Activated CD4-positive, alpha-beta T cell treated with anti-CD3 and anti-CD28 coated beads, Interleukin-2, amount 10 ng/mL, durations not matched to agents 7 days and 5 days (primary cell): ENCODE measurements at regions not wholly inside any gene's neighbourhood (a gene's known extent, or its start where the extent isn't known, plus 50 kb on each side); places are given as distances from the start of the nearest gene placed in this dataset.

ENCODE experiments used
- CTCF ChIA-PET: fragments of 350-600 bp; sonication (Branson Sonifier 250); formaldehyde crosslinking; loops from one replicate; lab custom pipeline; 2021; ENCODE audit warnings: antibody characterized with exemption; lab: Charles Lee
- POLR2A ChIA-PET: fragments of 350-600 bp; sonication (Branson Sonifier 250); formaldehyde crosslinking; loops from one replicate; lab custom pipeline; 2021; ENCODE audit warnings: antibody characterized with exemption; lab: Charles Lee
- DNase-seq: peaks from one replicate; pipeline ENCODE4 v3.0.0-alpha.2; 2020
- H3K27ac Mint-ChIP-seq: one replicate; pipeline ENCODE4 v1.8.0; 2021; ENCODE audit warnings: mild to moderate bottlenecking, moderate library complexity, mixed read lengths
- H3K27me3 Mint-ChIP-seq: one replicate; pipeline ENCODE4 v1.8.0; 2021; ENCODE audit warnings: mixed read lengths
- H3K36me3 Mint-ChIP-seq: one replicate; pipeline ENCODE4 v1.8.0; 2021; ENCODE audit warnings: low read depth, mixed read lengths
- H3K4me1 Mint-ChIP-seq: one replicate; pipeline ENCODE4 v1.8.0; 2021; ENCODE audit warnings: mixed read lengths
- H3K4me3 Mint-ChIP-seq: one replicate; pipeline ENCODE4 v1.8.0; 2021; ENCODE audit warnings: mild to moderate bottlenecking, moderate library complexity, mixed read lengths
- H3K9me3 Mint-ChIP-seq: one replicate; pipeline ENCODE4 v1.8.0; 2021; ENCODE audit warnings: mixed read lengths

GRCh38 chr18:66731890-66732289, 128.0 kb upstream of the CDH19 start:
- Mint-ChIP-seq H3K4me3 (no peak overlapping the region), H3K27me3 (no peaks in the 10 kb centered on the region), H3K9me3 (no peaks in the 10 kb centered on the region), H3K27ac (no peak overlapping the region), H3K36me3 (no peaks in the 10 kb centered on the region), H3K4me1 (no peaks in the 10 kb centered on the region)
- CTCF ChIA-PET = interaction anchor here (0.6 kb wide), 1 partner anchor 76 kb away, joined by 4 read pairs; no protein-coding TSS in a partner anchor
- no peak for DNase-seq
- POLR2A ChIA-PET = no interaction called here

GRCh38 chr18:66729442-66730239, 125.8 kb upstream of the CDH19 start:
- CTCF ChIA-PET = no interaction called here
- no peak for DNase-seq
- no peaks in the 10 kb centered on the region for H3K27me3 Mint-ChIP-seq
- no peaks in the 10 kb centered on the region for H3K9me3 Mint-ChIP-seq
- POLR2A ChIA-PET = no interaction called here
- H3K36me3 Mint-ChIP-seq = no peaks in the 10 kb centered on the region
- no peak overlapping the region for H3K27ac Mint-ChIP-seq
- no peak overlapping the region for H3K4me3 Mint-ChIP-seq
- H3K4me1 Mint-ChIP-seq = no peaks in the 10 kb centered on the region

GRCh38 chr18:66728951-66729350, 125.1 kb upstream of the CDH19 start:
- ChIA-PET CTCF (no interaction called here), POLR2A (no interaction called here)
- H3K27me3 Mint-ChIP-seq = no peaks in the 10 kb centered on the region
- H3K36me3 Mint-ChIP-seq = no peaks in the 10 kb centered on the region
- H3K4me1 Mint-ChIP-seq = no peaks in the 10 kb centered on the region
- no peak overlapping the region for H3K4me3 Mint-ChIP-seq
- DNase-seq = no peak
- H3K27ac Mint-ChIP-seq = no peak overlapping the region
- H3K9me3 Mint-ChIP-seq = no peaks in the 10 kb centered on the region

- DNase-seq = no peak
- Mint-ChIP-seq H3K9me3 (no peaks in the 10 kb centered on the region), H3K27ac (no peak overlapping the region), H3K4me3 (no peak overlapping the region), H3K27me3 (no peaks in the 10 kb centered on the region), H3K36me3 (no peaks in the 10 kb centered on the region), H3K4me1 (no peaks in the 10 kb centered on the region)
- ChIA-PET CTCF (interaction anchor here (0.6 kb wide), 1 partner anchor 33 kb away, joined by 3 read pairs; no protein-coding TSS in a partner anchor), POLR2A (no interaction called here)
Observed at GRCh38 chr18:66727991-66728390, 124.1 kb upstream of the CDH19 start.

DNA sequence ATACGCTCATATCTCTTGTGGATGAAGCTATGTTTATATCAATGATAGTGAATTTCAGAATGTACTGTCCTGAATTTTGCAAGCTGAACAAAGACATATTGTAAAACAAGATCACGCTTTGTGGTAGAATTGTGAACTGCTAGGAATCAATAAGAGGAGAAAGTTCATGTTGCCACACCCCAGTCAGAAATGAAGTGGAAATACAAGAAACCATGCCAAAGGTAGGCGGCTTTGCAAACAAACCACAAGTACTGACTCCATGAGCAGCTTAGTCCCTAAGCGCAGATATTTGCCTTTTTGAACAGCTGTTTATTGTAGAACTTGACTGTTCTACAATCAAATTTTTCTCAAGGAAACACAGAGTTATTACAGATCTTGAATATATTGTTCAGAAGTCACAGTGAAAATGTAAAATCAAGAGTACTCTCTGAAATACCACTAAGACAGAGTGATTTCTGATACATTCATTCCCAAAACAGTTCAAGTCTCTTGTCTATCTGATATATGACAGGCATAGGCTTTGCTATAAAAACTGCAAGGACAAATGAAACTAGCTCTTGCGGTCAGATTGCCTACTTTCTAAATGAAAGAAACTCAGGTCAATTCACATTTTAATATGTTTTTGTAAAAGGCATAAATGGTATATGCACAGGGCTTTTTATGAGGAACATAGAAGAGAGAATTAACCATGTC, 120.9 kb upstream of the CDH19 start:
- ChIA-PET CTCF (no interaction called here), POLR2A (no interaction called here)
- Mint-ChIP-seq H3K27ac (no peak overlapping the region), H3K9me3 (no peaks in the 10 kb centered on the region), H3K27me3 (no peaks in the 10 kb centered on the region), H3K36me3 (no peaks in the 10 kb centered on the region), H3K4me3 (no peak overlapping the region), H3K4me1 (no peaks in the 10 kb centered on the region)
- DNase-seq = no peak

DNA sequence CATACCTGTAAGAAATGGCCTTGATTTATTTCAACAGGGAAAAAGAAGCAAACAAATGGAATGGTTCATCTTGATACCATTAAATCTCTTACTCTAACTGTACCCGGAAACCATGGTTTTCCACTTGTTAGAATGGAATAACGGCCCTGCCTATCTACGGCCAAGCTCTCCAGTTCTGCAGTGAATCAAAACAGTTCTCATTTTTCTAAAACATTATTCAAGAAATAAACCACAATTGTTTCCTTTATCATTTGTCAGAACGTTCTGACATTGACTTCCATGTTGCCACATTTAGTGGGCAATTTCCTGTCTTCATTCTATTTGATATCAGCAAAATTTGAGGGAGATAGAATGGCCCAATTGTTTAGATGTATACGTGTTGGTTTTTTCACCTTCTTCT, 118.8 kb upstream of the CDH19 start:
- ChIA-PET CTCF (no interaction called here), POLR2A (no interaction called here)
- Mint-ChIP-seq H3K36me3 (no peaks in the 10 kb centered on the region), H3K27ac (no peak overlapping the region), H3K9me3 (no peaks in the 10 kb centered on the region), H3K4me3 (no peak overlapping the region), H3K27me3 (no peaks in the 10 kb centered on the region), H3K4me1 (no peaks in the 10 kb centered on the region)
- no peak for DNase-seq

GRCh38 chr18:66708646-66709045, 104.8 kb upstream of the CDH19 start:
- ChIA-PET POLR2A (no interaction called here), CTCF (no interaction called here)
- no peak for DNase-seq
- H3K27me3 Mint-ChIP-seq = no peaks in the 10 kb centered on the region
- no peak overlapping the region for H3K4me3 Mint-ChIP-seq
- no peaks in the 10 kb centered on the region for H3K4me1 Mint-ChIP-seq
- no peaks in the 10 kb centered on the region for H3K36me3 Mint-ChIP-seq
- H3K27ac Mint-ChIP-seq = no peak overlapping the region
- no peaks in the 10 kb centered on the region for H3K9me3 Mint-ChIP-seq

DNA sequence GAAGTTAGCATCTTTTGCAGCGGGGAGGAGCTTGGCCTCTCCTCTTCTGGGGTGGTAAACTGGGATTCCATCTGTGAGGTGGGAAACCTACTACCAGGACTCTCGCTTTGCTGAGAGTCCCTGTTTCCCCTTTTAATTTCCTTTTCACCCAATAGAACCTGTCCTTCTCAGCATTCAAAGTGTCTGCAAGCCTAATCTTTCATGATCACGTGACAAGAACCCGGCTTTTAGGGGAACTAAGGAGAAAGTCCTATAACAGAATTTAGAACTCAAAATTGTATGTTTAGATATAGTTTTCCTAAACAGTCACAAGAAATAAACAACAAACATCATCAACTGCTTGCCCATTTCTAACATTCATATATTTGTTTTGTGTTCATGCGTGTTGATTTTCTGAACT, 103.6 kb upstream of the CDH19 start:
- ChIA-PET CTCF (no interaction called here), POLR2A (no interaction called here)
- H3K4me3 Mint-ChIP-seq = no peak overlapping the region

GRCh38 chr18:66695281-66695680, 91.4 kb upstream of the CDH19 start:
- Mint-ChIP-seq H3K4me3 (no peak overlapping the region), H3K36me3 (no peaks in the 10 kb centered on the region), H3K9me3 (no peaks in the 10 kb centered on the region), H3K27ac (no peak overlapping the region), H3K4me1 (no peaks in the 10 kb centered on the region), H3K27me3 (no peaks in the 10 kb centered on the region)
- CTCF ChIA-PET = interaction anchor here (0.7 kb wide), 1 partner anchor 33 kb away, joined by 3 read pairs; no protein-coding TSS in a partner anchor
- POLR2A ChIA-PET = no interaction called here
- DNase-seq = no peak

More for the DNA sequence above, 103.6 kb upstream of the CDH19 start:
- no peak for DNase-seq
- Mint-ChIP-seq H3K9me3 (no peaks in the 10 kb centered on the region), H3K4me1 (no peaks in the 10 kb centered on the region), H3K36me3 (no peaks in the 10 kb centered on the region), H3K27me3 (no peaks in the 10 kb centered on the region), H3K27ac (no peak overlapping the region)

- H3K27ac Mint-ChIP-seq = no peak overlapping the region
- no peaks in the 10 kb centered on the region for H3K4me1 Mint-ChIP-seq
- POLR2A ChIA-PET = no interaction called here
- no peak for DNase-seq
- H3K36me3 Mint-ChIP-seq = no peaks in the 10 kb centered on the region
- no peaks in the 10 kb centered on the region for H3K9me3 Mint-ChIP-seq
- CTCF ChIA-PET = interaction anchor here (0.7 kb wide), 1 partner anchor 33 kb away, joined by 3 read pairs; no protein-coding TSS in a partner anchor
- no peaks in the 10 kb centered on the region for H3K27me3 Mint-ChIP-seq
- H3K4me3 Mint-ChIP-seq = no peak overlapping the region
Observed at GRCh38 chr18:66694852-66695251, 91.0 kb upstream of the CDH19 start.

DNA sequence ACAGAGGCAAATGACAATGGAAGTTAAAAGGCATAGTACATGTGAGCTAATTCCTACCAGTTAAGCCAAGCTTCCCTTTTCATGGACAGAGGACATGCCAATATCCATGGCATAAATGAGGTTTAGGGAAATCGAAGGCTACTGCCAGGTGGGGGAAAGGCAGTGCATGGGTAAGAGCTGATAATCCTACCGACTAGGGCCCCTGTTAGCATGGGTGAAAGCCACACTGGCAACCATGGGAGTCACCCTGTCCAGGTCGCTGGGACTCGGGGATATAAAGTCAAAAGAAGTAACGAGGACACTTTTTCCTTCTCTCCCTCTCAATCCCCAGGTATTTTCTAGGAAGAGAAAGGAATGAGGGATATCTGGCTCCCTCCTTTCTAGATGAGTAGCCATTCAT, 83.7 kb upstream of the CDH19 start:
- no peak for DNase-seq
- CTCF ChIA-PET = no interaction called here
- H3K27ac Mint-ChIP-seq = no peak overlapping the region
- POLR2A ChIA-PET = no interaction called here
- no peaks in the 10 kb centered on the region for H3K4me1 Mint-ChIP-seq
- no peaks in the 10 kb centered on the region for H3K36me3 Mint-ChIP-seq
- H3K27me3 Mint-ChIP-seq = no peaks in the 10 kb centered on the region
- H3K9me3 Mint-ChIP-seq = peaks cover 5% of the 10 kb centered on the region
- no peak overlapping the region for H3K4me3 Mint-ChIP-seq

GRCh38 chr18:66682855-66683322, 79.0 kb upstream of the CDH19 start:
- no peaks in the 10 kb centered on the region for H3K27me3 Mint-ChIP-seq
- no peak overlapping the region for H3K27ac Mint-ChIP-seq
- no peaks in the 10 kb centered on the region for H3K36me3 Mint-ChIP-seq
- ChIA-PET CTCF (no interaction called here), POLR2A (no interaction called here)
- no peak for DNase-seq
- H3K9me3 Mint-ChIP-seq = peaks cover 3% of the 10 kb centered on the region
- no peaks in the 10 kb centered on the region for H3K4me1 Mint-ChIP-seq
- no peak overlapping the region for H3K4me3 Mint-ChIP-seq

DNA sequence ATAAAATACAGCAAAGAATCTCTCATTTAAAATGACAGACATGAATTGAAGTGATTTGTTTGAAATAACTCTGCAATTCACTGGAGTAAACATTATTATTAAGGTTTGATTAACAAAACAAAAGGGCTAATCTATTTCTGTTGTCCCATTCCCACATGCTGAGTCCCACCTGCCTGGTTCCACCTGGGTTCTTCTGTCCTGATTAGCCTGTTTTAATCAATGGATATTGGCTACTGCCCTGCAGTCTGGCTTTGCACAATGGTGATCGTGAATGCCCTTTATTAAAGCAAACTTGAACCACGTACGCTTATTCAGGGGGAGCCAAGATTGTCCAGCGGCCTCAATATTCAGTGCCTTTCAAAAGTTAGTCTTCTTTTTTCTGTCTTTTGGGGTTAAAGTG, 72.8 kb upstream of the CDH19 start:
- ChIA-PET POLR2A (no interaction called here), CTCF (no interaction called here)
- no peaks in the 10 kb centered on the region for H3K27me3 Mint-ChIP-seq
- H3K9me3 Mint-ChIP-seq = no peaks in the 10 kb centered on the region
- DNase-seq = no peak
- H3K27ac Mint-ChIP-seq = no peak overlapping the region
- no peak overlapping the region for H3K4me3 Mint-ChIP-seq
- no peaks in the 10 kb centered on the region for H3K36me3 Mint-ChIP-seq
- no peaks in the 10 kb centered on the region for H3K4me1 Mint-ChIP-seq
